Adrenal gland (tissue), 5 donors: ENCODE measurements at regions not wholly inside any gene's neighbourhood (a gene's known extent, or its start where the extent isn't known, plus 50 kb on each side); places are given as distances from the start of the nearest gene placed in this dataset.

ENCODE experiments used
- CTCF ChIP-seq, 6 experiments: fragments of 450-650 bp in 4 of 6; fragments of 200-600 bp in 2 of 6; sonication (generic) in 1 of 6; IDR thresholded peaks; 1 replicate in 5 of 6; 2 replicates in 1 of 6; pipeline versions ENCODE4 v1.5.1 to v1.8.0; 2016 to 2021; ENCODE audit warnings: antibody characterized with exemption in 6 of 6, mild to moderate bottlenecking in 2 of 6, moderate library complexity in 1 of 6
- POLR2A ChIP-seq, 2 donors: fragments of 450-650 bp; IDR thresholded peaks; one replicate each; pipeline ENCODE4 v1.6.1; 2017; ENCODE audit warnings: antibody characterized with exemption in 2 of 2, mild to moderate bottlenecking in 2 of 2, moderate library complexity in 1 of 2
- donor health status: DM: no; HTN: no; CAD: no.

- TF ChIP-seq CTCF (IDR thresholded peaks at IDR 0.05) (no peak), POLR2A (IDR thresholded peaks at IDR 0.05) (no peak)
Observed at GRCh38 chr11:104661901-104662300, 236.4 kb downstream of the CASP12 start.
